Myocyte (in vitro differentiated cells): ENCODE measurements at regions not wholly inside any gene's neighbourhood (a gene's known extent, or its start where the extent isn't known, plus 50 kb on each side); places are given as distances from the start of the nearest gene placed in this dataset.
"Not testable (repeated sequence)": the region's sequence is repeated elsewhere in the genome, so short reads cannot be mapped to it uniquely, and the experiment has no call there.

Experiments used
- DNase-seq: peaks from one replicate; pipeline ENCODE4 v3.0.0-alpha.2; 2012; ENCODE audit warnings: low read depth

- DNase-seq, result peak; percentile 72
Measured at GRCh38 chr10:30534465-30535144, 94.9 kb downstream of the LYZL2 start.

GRCh38 chr10:30531751-30532530, 97.6 kb downstream of the LYZL2 start:
- no peak for DNase-seq

- DNase-seq, result no peak
Measured at GRCh38 chr10:30529373-30529998, 95.5 kb downstream of the MAP3K8 start.

- no peak for DNase-seq
Measured at GRCh38 chr10:30528429-30528786, 94.4 kb downstream of the MAP3K8 start.

- no peak for DNase-seq
Measured at GRCh38 chr10:30527623-30528428, 93.8 kb downstream of the MAP3K8 start.

- DNase-seq, result not testable (repeated sequence)
Measured at GRCh38 chr10:30522661-30523078, 88.7 kb downstream of the MAP3K8 start.

- DNase-seq, result no peak
Measured at GRCh38 chr10:30518907-30519306, 84.9 kb downstream of the MAP3K8 start.
